HepG2 (cell line): ENCODE measurements at regions not wholly inside any gene's neighbourhood (a gene's known extent, or its start where the extent isn't known, plus 50 kb on each side); places are given as distances from the start of the nearest gene placed in this dataset.

Source experiments
- CTCF ChIP-seq: sonication (generic); formaldehyde crosslinking; IDR thresholded peaks from 2 replicates; pipeline ENCODE4 v1.5.0; 2020; ENCODE audit warnings: mild to moderate bottlenecking, missing genetic modification reagents, moderate library complexity
- DMAP1 ChIP-seq: IDR thresholded peaks from 2 replicates; pipeline ENCODE4 v1.6.1; 2016
- IRF2 ChIP-seq: IDR thresholded peaks from 2 replicates; pipeline ENCODE4 v1.6.1; 2018; ENCODE audit warnings: missing genetic modification reagents, missing compliant biosample characterization
- KLF16 ChIP-seq, 2 experiments: sonication (generic) in 1 of 2; formaldehyde crosslinking in 1 of 2; IDR thresholded peaks; 2 replicates each; pipeline versions ENCODE4 v1.6.1 to v1.8.0; 2016 to 2023; ENCODE audit warnings: missing genetic modification reagents in 2 of 2, missing compliant biosample characterization in 1 of 2
- MAFG ChIP-seq: sonication (generic); formaldehyde crosslinking; IDR thresholded peaks from 2 replicates; pipeline ENCODE4 v1.5.1; 2020; ENCODE audit warnings: mild to moderate bottlenecking, missing genetic modification reagents
- MAZ ChIP-seq, 2 experiments: sonication (generic) in 1 of 2; formaldehyde crosslinking in 1 of 2; IDR thresholded peaks; 2 replicates each; pipeline versions ENCODE4 v1.5.0 to v1.6.1; 2012 to 2020; ENCODE audit warnings: low read depth in 2 of 2, mild to moderate bottlenecking in 2 of 2, borderline replicate concordance in 1 of 2, improper control_type of control experiment in 1 of 2, low read length in 1 of 2, missing genetic modification reagents in 1 of 2, moderate library complexity in 1 of 2
- MED13 ChIP-seq: sonication (generic); formaldehyde crosslinking; IDR thresholded peaks from 2 replicates; pipeline ENCODE4 v1.5.0; 2020; ENCODE audit warnings: missing genetic modification reagents
- MLXIP ChIP-seq: sonication (generic); formaldehyde crosslinking; IDR thresholded peaks from 2 replicates; pipeline ENCODE4 v1.9.0; 2021; ENCODE audit warnings: missing genetic modification reagents, borderline replicate concordance
- POLR2A ChIP-seq, 2 experiments: IDR thresholded peaks; 2 replicates each; pipeline ENCODE4 v1.6.1; 2011; ENCODE audit warnings: low read depth in 2 of 2, low read length in 2 of 2, mild to moderate bottlenecking in 1 of 2, moderate library complexity in 1 of 2; ENCODE audit not compliant: insufficient read depth in 1 of 2
- ZHX1 ChIP-seq: sonication (generic); formaldehyde crosslinking; IDR thresholded peaks from 2 replicates; pipeline ENCODE4 v1.8.1; 2022; ENCODE audit warnings: low read depth, mild to moderate bottlenecking, missing genetic modification reagents
- ZNF24 ChIP-seq: fragments of 450-650 bp; IDR thresholded peaks from 2 replicates; pipeline ENCODE4 v1.6.1; 2017; ENCODE audit warnings: antibody characterized with exemption, mild to moderate bottlenecking

- no peak for TF ChIP-seq KLF16 (CRISPR knock-in tag; IDR thresholded peaks at IDR 0.05)
- TF ChIP-seq MAFG (CRISPR knock-in tag): no peak
- no peak for TF ChIP-seq CTCF
- TF ChIP-seq ZHX1: no peak
- no peak for TF ChIP-seq MLXIP (CRISPR knock-in tag)
- TF ChIP-seq IRF2 (CRISPR knock-in tag): no peak
- TF ChIP-seq DMAP1: no peak
- no peak for TF ChIP-seq ZNF24
- no peak for TF ChIP-seq POLR2A (IDR thresholded peaks at IDR 0.05; ENCODE audit: insufficient read depth in 1 of 2, low read depth in 2 of 2, low read length in 2 of 2)
- TF ChIP-seq MAZ (IDR thresholded peaks at IDR 0.05; ENCODE audit: borderline replicate concordance, low read depth, low read length): no peak
- TF ChIP-seq MAZ (CRISPR knock-in tag; IDR thresholded peaks at IDR 0.05; ENCODE audit: low read depth): no peak
- TF ChIP-seq MED13: no peak
Observed at GRCh38 chr18:75654851-75655751, 227.6 kb upstream of the SMIM21 start.
